ENCODE measurements at regions not wholly inside any gene's neighbourhood (a gene's known extent, or its start where the extent isn't known, plus 50 kb on each side); places are given as distances from the start of the nearest gene placed in this dataset.

- H3K27me3 ChIP-seq (replicated peaks in 1 of 4; ENCODE audit: control insufficient read depth in 3 of 4, extremely low read depth in 1 of 4, insufficient read depth in 3 of 4, low read length in 3 of 4) = no peaks in the 10 kb centered on the region
- FAIRE-seq = no peak
- no peak overlapping the region for H3K18ac ChIP-seq (ENCODE audit: extremely low read depth, low read length)
- no peak overlapping the region for H3K27ac ChIP-seq (ENCODE audit: low read depth, low read length)
- no peaks in the 10 kb centered on the region for H3K79me1 ChIP-seq (ENCODE audit: low read depth, low read length)
- no peak overlapping the region for H2BK120ac ChIP-seq (replicated peaks; ENCODE audit: low read depth, low read length)
- H3K4me1 ChIP-seq (replicated peaks in 1 of 4; ENCODE audit: control insufficient read depth in 3 of 4, insufficient read depth in 4 of 4, low read length in 3 of 4) = peaks cover 0 to 5% (median 4%) of the 10 kb centered on the region in 4 experiments; a peak in 4 of 7 replicates
- H3K23me2 ChIP-seq (ENCODE audit: low read depth, low read length) = no peaks in the 10 kb centered on the region
- no peak overlapping the region for H2AK5ac ChIP-seq (ENCODE audit: low read depth, low read length)
- H3K56ac ChIP-seq (replicated peaks; ENCODE audit: insufficient read length, low read depth, low read length) = no peak overlapping the region
- H3K23ac ChIP-seq (ENCODE audit: insufficient read length) = no peak overlapping the region
- H2BK5ac ChIP-seq (ENCODE audit: low read depth, low read length) = no peak overlapping the region
- H2BK12ac ChIP-seq (ENCODE audit: low read depth, low read length) = no peak overlapping the region
- H3K4ac ChIP-seq (replicated peaks; ENCODE audit: insufficient read length, low read depth, low read length) = no peak overlapping the region
- no peaks in the 10 kb centered on the region for H4K20me1 ChIP-seq (replicated peaks in 1 of 2; ENCODE audit: control insufficient read depth in 1 of 2, insufficient read depth in 2 of 2, low read length in 2 of 2)
- no peak overlapping the region for H2BK15ac ChIP-seq (ENCODE audit: low read length)
- POLR2A ChIA-PET (ENCODE audit: partially characterized antibody) = interaction anchor here (1.2 kb wide), 1 partner anchor 108 kb away, joined by 3 read pairs; no protein-coding TSS in a partner anchor
- no peaks in the 10 kb centered on the region for H3K79me2 ChIP-seq (ENCODE audit: control insufficient read depth in 1 of 2, insufficient read depth in 2 of 2, low read length in 2 of 2)
- DNase-seq (ENCODE audit: low read depth in 1 of 2, low spot score in 2 of 2) = no peak
- 83% methylated on average over 4 of the region's 4 CpGs; no CpG with 5 or more reads in 1 of the 2 experiments for WGBS, 2 experiments (ENCODE audit: extremely low coverage in 1 of 2, insufficient coverage in 1 of 2, insufficient read length in 1 of 2, insufficient replicate concordance in 2 of 2, low coverage in 1 of 2, low lambda C conversion rate in 2 of 2, missing lambda C conversion rate in 1 of 2)
- no peak overlapping the region for H2BK20ac ChIP-seq (ENCODE audit: low read length)
- no peak overlapping the region for H2AFZ ChIP-seq (ENCODE audit: low read length)
- H4K8ac ChIP-seq (ENCODE audit: extremely low read depth, insufficient read depth, low read length) = no peak overlapping the region
- CTCF ChIA-PET (ENCODE audit: partially characterized antibody) = interaction anchor here (0.6 to 2.0 kb wide), 10 partner anchors 8 to 553 kb away, joined by 3 to 8 read pairs (median 4); no protein-coding TSS in a partner anchor
- no peak overlapping the region for H4K5ac ChIP-seq (ENCODE audit: insufficient read length, low read depth, low read length)
- no peaks in the 10 kb centered on the region for H3K9me3 ChIP-seq (ENCODE audit: insufficient read depth in 2 of 2, low read depth in 1 of 2, low read length in 1 of 2)
- no peak overlapping the region for H3K14ac ChIP-seq (ENCODE audit: insufficient read length)
- no peaks in the 10 kb centered on the region for H3K36me3 ChIP-seq (ENCODE audit: control insufficient read depth in 2 of 4, insufficient read depth in 4 of 4, low read length in 3 of 4)
- H3K4me3 ChIP-seq (ENCODE audit: extremely low read depth in 1 of 4, insufficient read depth in 2 of 4, low read depth in 3 of 4, low read length in 4 of 4) = no peak overlapping the region
- no peak overlapping the region for H3K4me2 ChIP-seq (ENCODE audit: insufficient read depth in 1 of 2, low read depth in 2 of 2, low read length in 2 of 2)
- H4K91ac ChIP-seq (replicated peaks; ENCODE audit: insufficient read length, low read length) = no peak overlapping the region
- H3K9ac ChIP-seq (replicated peaks in 1 of 4; ENCODE audit: extremely low read depth in 1 of 4, low read depth in 3 of 4, low read length in 3 of 4) = no peak overlapping the region
- no peak for TF ChIP-seq RNF2 (IDR thresholded peaks at IDR 0.05; ENCODE audit: borderline replicate concordance, low read depth, low read length, missing control alignments, poor library complexity, severe bottlenecking)
Observed at GRCh38 chr7:26492816-26493215, 201.2 kb downstream of the SNX10 start.
